ENCODE measurements at regions not wholly inside any gene's neighbourhood (a gene's known extent, or its start where the extent isn't known, plus 50 kb on each side); places are given as distances from the start of the nearest gene placed in this dataset.

GRCh38 chr7:65750511-65751344 lies 122.1 kb upstream of the VKORC1L1 start (continued):
- TF ChIP-seq E4F1 (CRISPR knock-in tag; IDR thresholded peaks at IDR 0.05; ENCODE audit: borderline replicate concordance) (peak; percentile 75; the same call in 1 of the 2 replicates), NEUROD1 (IDR thresholded peaks at IDR 0.05; ENCODE audit: borderline replicate concordance, low read depth, low read length, partially characterized antibody) (peak; percentile 96), PCBP1 (IDR thresholded peaks at IDR 0.05; ENCODE audit: low read depth, low read length, poor library complexity, severe bottlenecking) (peak; percentile 87), RCOR1 (IDR thresholded peaks at IDR 0.05; ENCODE audit: borderline replicate concordance in 1 of 2, low read depth in 2 of 2, low read length in 2 of 2) (peak in 1 of 2 experiments; percentile 31; a peak in 1 of 4 replicates), HMGN3 (IDR thresholded peaks at IDR 0.05; ENCODE audit: borderline replicate concordance, extremely low read depth, insufficient read length, low read depth, low read length) (peak; percentile 87), POLR2AphosphoS5 (IDR thresholded peaks at IDR 0.05; ENCODE audit: control insufficient read depth, insufficient read depth, low read depth, low read length) (peak; percentile 70), NR4A1 (CRISPR knock-in tag; IDR thresholded peaks at IDR 0.05) (no peak), NR4A1 (tag; IDR thresholded peaks at IDR 0.05) (no peak), RREB1 (CRISPR knock-in tag; IDR thresholded peaks at IDR 0.05) (peak; percentile 81; the same call in 1 of the 2 replicates), HDAC2 (IDR thresholded peaks at IDR 0.05) (peak; percentile 53; the same call in 1 of the 2 replicates), KDM4B (IDR thresholded peaks at IDR 0.05; ENCODE audit: borderline replicate concordance in 2 of 2, low read depth in 1 of 2) (no peak; a peak in 1 of 4 replicates)

Measured in K562 (cell line).